Endothelial cell of umbilical vein (primary cell): ENCODE measurements at regions not wholly inside any gene's neighbourhood (a gene's known extent, or its start where the extent isn't known, plus 50 kb on each side); places are given as distances from the start of the nearest gene placed in this dataset.

Source experiments
- BruUV-seq: library from RNA; stranded (reverse); fragments of 400-500 nt; replicated peaks from 2 replicates; lab custom pipeline; 2021; lab: Mats Ljungman, UMichigan
- CTCF ChIA-PET: fragments of 300-600, 350-600 bp; sonication (Branson Sonifier 250); formaldehyde crosslinking; loops from one replicate; lab custom pipeline; 2021; ENCODE audit warnings: antibody characterized with exemption, inconsistent platforms; lab: Charles Lee
- POLR2A ChIA-PET: fragments of 300-600, 350-600 bp; sonication (Branson Sonifier 250); formaldehyde crosslinking; loops from one replicate; lab custom pipeline; 2021; ENCODE audit warnings: antibody characterized with exemption, inconsistent platforms; lab: Charles Lee
- DNase-seq: peaks from one replicate; pipeline ENCODE4 v3.0.0-alpha.2; 2011; ENCODE audit warnings: low read depth, low spot score
- FAIRE-seq: peaks from 2 replicates; lab custom pipeline; 2011; peaks lifted over from hg19 to GRCh38; lab: Jason Lieb, UNC
- H2AFZ ChIP-seq: 2 replicates; pipeline ENCODE4 v1.6.0; 2012; ENCODE audit warnings: low read depth, low read length, control low read depth, inconsistent platforms
- H3K27ac ChIP-seq: 2 replicates; pipeline ENCODE4 v1.5.1; 2011; ENCODE audit warnings: low read depth, mild to moderate bottlenecking, control low read depth, low read length, moderate library complexity; ENCODE audit not compliant: insufficient read depth
- H3K27me3 ChIP-seq, 2 experiments: 2 replicates each; pipeline versions ENCODE4 v1.6.0 to v1.6.1; 2011; ENCODE audit warnings: low read length in 2 of 2, mixed read lengths in 1 of 2; ENCODE audit not compliant: control insufficient read depth in 2 of 2, insufficient read depth in 2 of 2
- H3K36me3 ChIP-seq, 2 experiments: 2 replicates in 1 of 2; 3 replicates in 1 of 2; pipeline ENCODE4 v1.5.1; 2011; ENCODE audit warnings: low read length in 2 of 2, mild to moderate bottlenecking in 1 of 2, moderate library complexity in 1 of 2; ENCODE audit not compliant: control insufficient read depth in 2 of 2, insufficient read depth in 2 of 2; ENCODE audit errors: extremely low read depth in 1 of 2
- H3K4me1 ChIP-seq: 3 replicates; pipeline ENCODE4 v1.5.1; 2011; ENCODE audit warnings: mild to moderate bottlenecking, low read length; ENCODE audit not compliant: control insufficient read depth, insufficient read depth; ENCODE audit errors: extremely low read depth
- H3K4me2 ChIP-seq: 2 replicates; pipeline ENCODE4 v1.6.1; 2011; ENCODE audit warnings: low read length, control low read depth, mixed read lengths; ENCODE audit not compliant: insufficient read depth
- H3K4me3 ChIP-seq, 3 experiments: fragments of 200-600 bp in 1 of 3; sonication (generic), shearing (Covaris generic) in 1 of 3; replicated peaks in 1 of 3; 2 replicates each; pipeline ENCODE4 v1.5.1; 2011 to 2016; ENCODE audit warnings: control low read depth in 3 of 3, low read length in 3 of 3, mild to moderate bottlenecking in 2 of 3, inconsistent platforms in 1 of 3, low read depth in 1 of 3, moderate library complexity in 1 of 3; ENCODE audit not compliant: insufficient read depth in 1 of 3
- H3K79me2 ChIP-seq: 2 replicates; pipeline ENCODE4 v1.6.0; 2012; ENCODE audit warnings: low read length, inconsistent platforms; ENCODE audit not compliant: control insufficient read depth, insufficient read depth
- H3K9ac ChIP-seq: replicated peaks from 2 replicates; pipeline ENCODE3; 2011; ENCODE audit warnings: low read length, control low read depth; ENCODE audit not compliant: insufficient read depth; ENCODE audit errors: extremely low read depth
- H3K9me1 ChIP-seq: replicated peaks from 3 replicates; pipeline ENCODE4 v1.6.0; 2011; ENCODE audit warnings: mild to moderate bottlenecking, low read length; ENCODE audit not compliant: control insufficient read depth, insufficient read depth; ENCODE audit errors: extremely low read depth
- H3K9me3 ChIP-seq: replicated peaks from 2 replicates; pipeline ENCODE4 v1.5.1; 2012; ENCODE audit warnings: low read length, inconsistent platforms; ENCODE audit not compliant: control insufficient read depth, insufficient read depth
- H4K20me1 ChIP-seq: replicated peaks from 2 replicates; pipeline ENCODE3; 2011; ENCODE audit warnings: mild to moderate bottlenecking, low read length; ENCODE audit not compliant: control insufficient read depth, insufficient read depth; ENCODE audit errors: extremely low read depth
- CTCF ChIP-seq, 2 donors: IDR thresholded peaks; 1 replicate in 1 of 2; 2 replicates in 1 of 2; pipeline ENCODE4 v1.5.1; 2011; ENCODE audit warnings: low read length in 2 of 2, mild to moderate bottlenecking in 2 of 2, moderate library complexity in 2 of 2, control low read depth in 1 of 2, inconsistent platforms in 1 of 2, low read depth in 1 of 2; ENCODE audit not compliant: insufficient read depth in 1 of 2; ENCODE audit errors: extremely low read depth in 1 of 2
- EZH2 ChIP-seq: IDR thresholded peaks from 2 replicates; pipeline ENCODE4 v1.6.1; 2012; ENCODE audit warnings: borderline replicate concordance, low read depth, mild to moderate bottlenecking, moderate library complexity, low read length, inconsistent platforms; ENCODE audit not compliant: severe bottlenecking
- FOS ChIP-seq: IDR thresholded peaks from 2 replicates; pipeline ENCODE4 v1.6.1; 2011; ENCODE audit warnings: mild to moderate bottlenecking, low read length, moderate library complexity, borderline replicate concordance; ENCODE audit not compliant: insufficient read depth
- GATA2 ChIP-seq: IDR thresholded peaks from 2 replicates; pipeline ENCODE4 v1.7.0; 2011; ENCODE audit warnings: low read depth, mild to moderate bottlenecking, moderate library complexity, mixed read lengths, low read length; ENCODE audit not compliant: insufficient read length, insufficient read depth
- JUN ChIP-seq: IDR thresholded peaks from 2 replicates; pipeline ENCODE4 v1.6.1; 2011; ENCODE audit warnings: borderline replicate concordance, low read depth; ENCODE audit not compliant: insufficient read length, insufficient read depth
- MAX ChIP-seq: IDR thresholded peaks from 2 replicates; pipeline ENCODE4 v1.6.1; 2011; ENCODE audit not compliant: insufficient read depth, insufficient read length
- MYC ChIP-seq: IDR thresholded peaks from one replicate; pipeline ENCODE4 v1.6.1; 2011; ENCODE audit warnings: mild to moderate bottlenecking, low read depth, low read length
- POLR2A ChIP-seq: IDR thresholded peaks from 2 replicates; pipeline ENCODE4 v1.6.1; 2012; ENCODE audit warnings: low read depth, mild to moderate bottlenecking, control low read depth, low read length
- POLR2AphosphoS5 ChIP-seq: IDR thresholded peaks from 2 replicates; pipeline ENCODE4 v1.6.1; 2012; ENCODE audit warnings: low read depth, mild to moderate bottlenecking, control low read depth, low read length, moderate library complexity; ENCODE audit not compliant: insufficient read depth
- dilution Hi-C: fragments of 300-500 bp; cut with MboI; formaldehyde crosslinking; loops from one replicate; pipeline ENCODE4 v1.15.0; 2019; ENCODE audit warnings: low sequenced_read_pairs; ENCODE audit not compliant: extremely low pct_ligation_motif_present
- intact Hi-C: fragments of 100-400 bp; cut with micrococcal nuclease; formaldehyde crosslinking; loops from one replicate; pipeline ENCODE4 v1.10.0; 2022

- H3K27me3 ChIP-seq, result no peaks in the 10 kb centered on the region
- H3K4me2 ChIP-seq, result no peak overlapping the region
- H3K9me1 ChIP-seq, result no peaks in the 10 kb centered on the region
- CTCF ChIA-PET, result interaction anchor here (0.7 to 9.2 kb wide), 35 partner anchors 10 to 395 kb away, joined by 3 to 299 read pairs (median 6); partner anchors contain the start of gene CNIH3
- TF ChIP-seq EZH2 (no peak), POLR2A (no peak), POLR2AphosphoS5 (no peak), CTCF (IDR thresholded peaks at IDR 0.05; ENCODE audit: extremely low read depth in 1 of 2, insufficient read depth in 1 of 2, low read depth in 1 of 2, low read length in 2 of 2) (no peak), JUN (no peak), MAX (no peak), FOS (no peak), GATA2 (no peak), MYC (no peak)
- no peaks in the 10 kb centered on the region for H3K79me2 ChIP-seq
- no peaks in the 10 kb centered on the region for H4K20me1 ChIP-seq
- H3K9ac ChIP-seq, result no peak overlapping the region
- no peak overlapping the region for H2AFZ ChIP-seq
- DNase-seq (no peak), FAIRE-seq (no peak)
- H3K4me3 ChIP-seq, result no peak overlapping the region
- intact Hi-C loops (loop anchor here (1.0 to 5.0 kb wide), 4 partner anchors 70 to 735 kb away; no protein-coding TSS in a partner anchor), dilution Hi-C loops (no loop called here)
- POLR2A ChIA-PET, result no interaction called here
- no peaks in the 10 kb centered on the region for H3K4me1 ChIP-seq
- no peak overlapping the region for H3K27ac ChIP-seq
- H3K9me3 ChIP-seq, result no peaks in the 10 kb centered on the region
- H3K36me3 ChIP-seq, result no peaks in the 10 kb centered on the region
- no TSS peak for BruUV-seq
Measured at GRCh38 chr1:224851848-224852261, 77.6 kb upstream of the DNAH14 start.
